A549 (cell line): ENCODE measurements at regions not wholly inside any gene's neighbourhood (a gene's known extent, or its start where the extent isn't known, plus 50 kb on each side); places are given as distances from the start of the nearest gene placed in this dataset.

ENCODE experiments used
- RAD21 ChIP-seq, 2 experiments: fragments of >200 bp in 1 of 2; sonication (Bioruptor Twin) in 1 of 2; formaldehyde crosslinking in 1 of 2; IDR thresholded peaks in 1 of 2; conservative IDR thresholded peaks in 1 of 2; 2 replicates in 1 of 2; 3 replicates in 1 of 2; pipeline ENCODE4 v1.6.1; 2012 to 2018; ENCODE audit warnings: inconsistent platforms in 1 of 2
- TF ChIP-seq, protein P1 (sequence below): fragments of >200 bp; sonication (Bioruptor Twin); formaldehyde crosslinking; IDR thresholded peaks from 3 replicates; pipeline ENCODE4 v1.5.1; 2016
- TF ChIP-seq, protein P2 (sequence below): fragments of 450-650 bp; IDR thresholded peaks from 2 replicates; pipeline ENCODE4 v1.6.1; 2014; ENCODE audit warnings: antibody characterized with exemption

DNA sequence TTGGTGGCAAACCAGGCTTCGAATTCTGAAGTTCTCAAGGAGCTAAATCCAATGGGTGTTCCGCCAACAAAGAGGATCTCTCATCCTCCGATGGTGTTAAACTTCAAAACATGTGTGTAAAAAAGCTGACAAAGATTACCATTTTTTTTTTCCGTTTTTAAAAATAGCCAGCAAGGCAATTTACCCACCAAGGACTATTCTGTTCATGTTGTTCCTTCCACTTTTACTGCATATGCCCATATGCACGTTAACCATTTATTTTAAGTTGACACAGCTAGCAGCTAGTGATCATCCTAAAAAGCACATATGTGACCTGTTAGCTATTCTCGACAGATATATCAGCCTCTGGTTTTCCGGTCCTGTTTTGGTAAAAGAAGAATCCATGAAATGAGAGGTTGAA, 326.7 kb downstream of the PLK2 start:
- no peak for TF ChIP-seq RAD21 (conservative IDR thresholded peaks at IDR 0.05 in 1 of 2, IDR thresholded peaks at IDR 0.05 in 1 of 2)
- TF ChIP-seq, protein P1, sequence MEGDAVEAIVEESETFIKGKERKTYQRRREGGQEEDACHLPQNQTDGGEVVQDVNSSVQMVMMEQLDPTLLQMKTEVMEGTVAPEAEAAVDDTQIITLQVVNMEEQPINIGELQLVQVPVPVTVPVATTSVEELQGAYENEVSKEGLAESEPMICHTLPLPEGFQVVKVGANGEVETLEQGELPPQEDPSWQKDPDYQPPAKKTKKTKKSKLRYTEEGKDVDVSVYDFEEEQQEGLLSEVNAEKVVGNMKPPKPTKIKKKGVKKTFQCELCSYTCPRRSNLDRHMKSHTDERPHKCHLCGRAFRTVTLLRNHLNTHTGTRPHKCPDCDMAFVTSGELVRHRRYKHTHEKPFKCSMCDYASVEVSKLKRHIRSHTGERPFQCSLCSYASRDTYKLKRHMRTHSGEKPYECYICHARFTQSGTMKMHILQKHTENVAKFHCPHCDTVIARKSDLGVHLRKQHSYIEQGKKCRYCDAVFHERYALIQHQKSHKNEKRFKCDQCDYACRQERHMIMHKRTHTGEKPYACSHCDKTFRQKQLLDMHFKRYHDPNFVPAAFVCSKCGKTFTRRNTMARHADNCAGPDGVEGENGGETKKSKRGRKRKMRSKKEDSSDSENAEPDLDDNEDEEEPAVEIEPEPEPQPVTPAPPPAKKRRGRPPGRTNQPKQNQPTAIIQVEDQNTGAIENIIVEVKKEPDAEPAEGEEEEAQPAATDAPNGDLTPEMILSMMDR: no peak
- TF ChIP-seq, protein P2, sequence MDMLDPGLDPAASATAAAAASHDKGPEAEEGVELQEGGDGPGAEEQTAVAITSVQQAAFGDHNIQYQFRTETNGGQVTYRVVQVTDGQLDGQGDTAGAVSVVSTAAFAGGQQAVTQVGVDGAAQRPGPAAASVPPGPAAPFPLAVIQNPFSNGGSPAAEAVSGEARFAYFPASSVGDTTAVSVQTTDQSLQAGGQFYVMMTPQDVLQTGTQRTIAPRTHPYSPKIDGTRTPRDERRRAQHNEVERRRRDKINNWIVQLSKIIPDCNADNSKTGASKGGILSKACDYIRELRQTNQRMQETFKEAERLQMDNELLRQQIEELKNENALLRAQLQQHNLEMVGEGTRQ: no peak
